PC-9 (cell line): ENCODE measurements at regions not wholly inside any gene's neighbourhood (a gene's known extent, or its start where the extent isn't known, plus 50 kb on each side); places are given as distances from the start of the nearest gene placed in this dataset.

Experiments
- BruUV-seq: library from RNA; stranded (reverse); fragments of 400-500 nt; replicated peaks from 2 replicates; lab custom pipeline; 2021; lab: Mats Ljungman, UMichigan
- CTCF ChIA-PET: fragments of 300-600 bp; sonication (Branson Sonifier 250); formaldehyde crosslinking; loops from one replicate; lab custom pipeline; 2022; ENCODE audit warnings: antibody characterized with exemption; lab: Charles Lee
- POLR2A ChIA-PET: fragments of 300-600 bp; sonication (Branson Sonifier 250); formaldehyde crosslinking; loops from one replicate; lab custom pipeline; 2022; ENCODE audit warnings: antibody characterized with exemption; ENCODE audit not compliant: unreplicated experiment; lab: Charles Lee
- DNase-seq, 2 experiments: peaks; one replicate each; pipeline versions ENCODE4 v3.0.0 to v3.0.0-alpha.2; 2015 to 2022; ENCODE audit warnings: mixed read lengths in 1 of 2
- H2AFZ ChIP-seq: fragments of 200-600 bp; sonication (generic); 2 replicates; pipeline ENCODE4 v1.8.1; 2017; ENCODE audit warnings: antibody characterized with exemption
- H3F3A ChIP-seq: fragments of 200-600 bp; sonication (generic); 2 replicates; pipeline ENCODE4 v1.8.1; 2017; ENCODE audit warnings: antibody characterized with exemption, mild to moderate bottlenecking, low read depth; ENCODE audit not compliant: insufficient read depth
- H3K27ac ChIP-seq: fragments of 200-600 bp; sonication (generic); 2 replicates; pipeline ENCODE4 v1.6.1; 2016; ENCODE audit warnings: mixed run types
- H3K27me3 ChIP-seq: fragments of 200-600 bp; sonication (generic); 2 replicates; pipeline ENCODE4 v1.6.1; 2016; ENCODE audit warnings: low read depth, mixed run types; ENCODE audit not compliant: insufficient read depth
- H3K36me3 ChIP-seq: fragments of 200-600 bp; sonication (generic); 2 replicates; pipeline ENCODE4 v1.6.1; 2016; ENCODE audit warnings: low read depth, mixed run types
- H3K4me1 ChIP-seq: fragments of 200-600 bp; sonication (generic); replicated peaks from 2 replicates; pipeline ENCODE4 v1.6.1; 2016; ENCODE audit warnings: mixed run types; ENCODE audit not compliant: insufficient read depth
- H3K4me2 ChIP-seq: fragments of 200-600 bp; sonication (generic); 2 replicates; pipeline ENCODE4 v1.6.1; 2017; ENCODE audit warnings: mixed run types
- H3K4me3 ChIP-seq: fragments of 200-600 bp; sonication (generic); 2 replicates; pipeline ENCODE4 v1.6.1; 2016; ENCODE audit warnings: mixed run types
- H3K79me2 ChIP-seq: fragments of 200-600 bp; sonication (generic); 2 replicates; pipeline ENCODE4 v1.6.1; 2017; ENCODE audit warnings: low read depth, mixed run types
- H3K9me2 ChIP-seq: fragments of 200-600 bp; sonication (generic); 2 replicates; pipeline ENCODE4 v1.8.1; 2017; ENCODE audit warnings: mild to moderate bottlenecking; ENCODE audit not compliant: insufficient read depth
- H3K9me3 ChIP-seq: fragments of 200-600 bp; sonication (generic); 2 replicates; pipeline ENCODE4 v1.8.1; 2016; ENCODE audit warnings: low read depth; ENCODE audit not compliant: insufficient read depth
- H4K20me1 ChIP-seq: fragments of 200-600 bp; sonication (generic); 2 replicates; pipeline ENCODE4 v1.8.1; 2017; ENCODE audit not compliant: insufficient read depth
- CTCF ChIP-seq: fragments of 200-600 bp; sonication (generic); conservative IDR thresholded peaks from 2 replicates; pipeline ENCODE4 v1.6.1; 2017; ENCODE audit warnings: mixed run types, antibody characterized with exemption, mild to moderate bottlenecking, moderate library complexity
- EZH2 ChIP-seq: fragments of 200-600 bp; sonication (generic); IDR thresholded peaks from 2 replicates; pipeline ENCODE4 v1.8.0; 2017; ENCODE audit warnings: antibody characterized with exemption, low read depth
- intact Hi-C: fragments of 100-400 bp; cut with micrococcal nuclease; formaldehyde crosslinking; loops from one replicate; pipeline ENCODE4 v1.10.0; 2022; ENCODE audit not compliant: unreplicated experiment

- Histone ChIP-seq H3K27ac (no peak overlapping the region), H3K4me1 (peaks cover 9% of the 10 kb centered on the region), H3K9me2 (no peaks in the 10 kb centered on the region; the same call in 1 of the 2 replicates), H2AFZ (no peak overlapping the region), H3F3A (no peaks in the 10 kb centered on the region), H4K20me1 (no peaks in the 10 kb centered on the region), H3K9me3 (no peaks in the 10 kb centered on the region), H3K4me3 (no peak overlapping the region), H3K79me2 (no peaks in the 10 kb centered on the region), H3K27me3 (no peaks in the 10 kb centered on the region), H3K36me3 (no peaks in the 10 kb centered on the region), H3K4me2 (no peak overlapping the region)
- intact Hi-C loops = no loop called here
- CTCF ChIA-PET = no interaction called here
- TF ChIP-seq EZH2 = no peak
- no peak for TF ChIP-seq CTCF
- DNase-seq = no peak
- POLR2A ChIA-PET = no interaction called here
- no TSS peak for BruUV-seq
These were observed 1008.3 kb downstream of the DNAH5 start for GRCh38 chr5:12936221-12936620.

- H3F3A ChIP-seq = no peaks in the 10 kb centered on the region
- H3K4me2 ChIP-seq = no peak overlapping the region
- no TSS peak for BruUV-seq
- H3K27me3 ChIP-seq = no peaks in the 10 kb centered on the region
- no peaks in the 10 kb centered on the region for H3K79me2 ChIP-seq
- POLR2A ChIA-PET = no interaction called here
- H3K9me2 ChIP-seq = no peaks in the 10 kb centered on the region
- TF ChIP-seq EZH2 = no peak
- TF ChIP-seq CTCF = no peak
- intact Hi-C loops = no loop called here
- CTCF ChIA-PET = no interaction called here
- H3K36me3 ChIP-seq = no peaks in the 10 kb centered on the region
- no peak overlapping the region for H2AFZ ChIP-seq
- peak overlapping the region; percentile 37 for H3K27ac ChIP-seq
- no peak overlapping the region for H3K4me3 ChIP-seq
- H4K20me1 ChIP-seq = no peaks in the 10 kb centered on the region
- peak; percentile 48 to 69 for DNase-seq
- peaks cover 9% of the 10 kb centered on the region for H3K4me1 ChIP-seq
- no peaks in the 10 kb centered on the region for H3K9me3 ChIP-seq
These were observed 1009.8 kb downstream of the DNAH5 start for GRCh38 chr5:12934722-12935121.

- TF ChIP-seq EZH2 (no peak), CTCF (no peak)
- H2AFZ ChIP-seq = no peak overlapping the region
- intact Hi-C loops = no loop called here
- no peaks in the 10 kb centered on the region for H3K79me2 ChIP-seq
- DNase-seq = no peak
- H3K9me2 ChIP-seq = peaks cover 4% of the 10 kb centered on the region; the same call in 1 of the 2 replicates
- no peak overlapping the region for H3K4me2 ChIP-seq
- H3K9me3 ChIP-seq = no peaks in the 10 kb centered on the region
- no peaks in the 10 kb centered on the region for H4K20me1 ChIP-seq
- H3K4me1 ChIP-seq = no peaks in the 10 kb centered on the region
- H3K27ac ChIP-seq = no peak overlapping the region
- ChIA-PET POLR2A (no interaction called here), CTCF (no interaction called here)
- H3K36me3 ChIP-seq = no peaks in the 10 kb centered on the region
- H3F3A ChIP-seq = no peaks in the 10 kb centered on the region
- BruUV-seq = no TSS peak
- H3K27me3 ChIP-seq = no peaks in the 10 kb centered on the region
- H3K4me3 ChIP-seq = no peak overlapping the region
These were observed 1016.3 kb upstream of the CTNND2 start for GRCh38 chr5:12920527-12920926.
